GM12864 (cell line): ENCODE measurements at regions not wholly inside any gene's neighbourhood (a gene's known extent, or its start where the extent isn't known, plus 50 kb on each side); places are given as distances from the start of the nearest gene placed in this dataset.

Experiments
- DNase-seq: peaks from one replicate; pipeline ENCODE4 v3.0.0-alpha.2; 2011; ENCODE audit warnings: low read depth
- H3K4me3 ChIP-seq: 2 replicates; pipeline ENCODE4 v1.5.1; 2011; ENCODE audit warnings: mild to moderate bottlenecking, low read depth, low read length, control low read depth
- CTCF ChIP-seq: IDR thresholded peaks from 2 replicates; pipeline ENCODE4 v1.5.1; 2011; ENCODE audit warnings: low read depth, mild to moderate bottlenecking, moderate library complexity, low read length, control low read depth, inconsistent platforms; ENCODE audit errors: missing control alignments

- no peak for TF ChIP-seq CTCF
- H3K4me3 ChIP-seq = no peak overlapping the region
- no peak for DNase-seq
Measured at GRCh38 chr5:74406844-74407243, 233.7 kb downstream of the ENC1 start.

- DNase-seq = no peak
- H3K4me3 ChIP-seq = no peak overlapping the region
- no peak for TF ChIP-seq CTCF
Measured at GRCh38 chr5:74405593-74405992, 234.9 kb downstream of the ENC1 start.

GRCh38 chr5:74404574-74405508 is 235.7 kb downstream of the ENC1 start:
- no peak for DNase-seq
- no peak overlapping the region for H3K4me3 ChIP-seq
- no peak for TF ChIP-seq CTCF

GRCh38 chr5:74403771-74404170 is 236.8 kb downstream of the ENC1 start:
- no peak overlapping the region for H3K4me3 ChIP-seq
- no peak for DNase-seq
- no peak for TF ChIP-seq CTCF

- no peak overlapping the region for H3K4me3 ChIP-seq
- TF ChIP-seq CTCF = no peak
- DNase-seq = no peak
Measured at GRCh38 chr5:74402553-74402952, 238.0 kb downstream of the ENC1 start.

- no peak for TF ChIP-seq CTCF
- H3K4me3 ChIP-seq = no peak overlapping the region
- DNase-seq = no peak
Measured at GRCh38 chr5:74401946-74402320, 238.6 kb downstream of the ENC1 start.

GRCh38 chr5:74401281-74401945 is 239.1 kb downstream of the ENC1 start:
- H3K4me3 ChIP-seq = no peak overlapping the region
- no peak for TF ChIP-seq CTCF
- no peak for DNase-seq
